Gastrocnemius medialis (tissue), 4 donors: ENCODE measurements at regions not wholly inside any gene's neighbourhood (a gene's known extent, or its start where the extent isn't known, plus 50 kb on each side); places are given as distances from the start of the nearest gene placed in this dataset.

ENCODE experiments used
- ATAC-seq, 2 donors: fragments of 150-250 bp; one replicate each; pipeline ENCODE4 v1.9.1; 2016
- DNase-seq, 2 donors: peaks; one replicate each; pipeline ENCODE4 v3.0.0-alpha.2; 2019
- H3K27ac ChIP-seq, 4 donors: fragments of 200-600 bp; sonication (generic); 1 replicate in 1 of 4; 2 replicates in 3 of 4; pipeline ENCODE4 v1.5.1; 2016 to 2018; ENCODE audit warnings: mild to moderate bottlenecking in 2 of 4, moderate library complexity in 1 of 4
- H3K27me3 ChIP-seq, 3 donors: fragments of 200-600 bp; sonication (generic) in 2 of 3; 1 replicate in 1 of 3; 2 replicates in 2 of 3; pipeline versions ENCODE4 v1.5.1 to v1.6.0; 2016 to 2019; ENCODE audit warnings: mild to moderate bottlenecking in 1 of 3, moderate library complexity in 1 of 3
- H3K36me3 ChIP-seq, 2 donors: fragments of 200-600 bp; sonication (generic) in 1 of 2; one replicate each; pipeline ENCODE4 v1.5.1; 2017 to 2018
- H3K4me1 ChIP-seq, 2 donors: fragments of 200-600 bp; sonication (generic) in 1 of 2; one replicate each; pipeline ENCODE4 v1.5.1; 2016 to 2017; ENCODE audit warnings: mild to moderate bottlenecking in 2 of 2
- H3K4me3 ChIP-seq, 4 donors: fragments of 200-600 bp; sonication (generic) in 3 of 4; 1 replicate in 1 of 4; 2 replicates in 3 of 4; pipeline ENCODE4 v1.5.1; 2016 to 2019; ENCODE audit warnings: mild to moderate bottlenecking in 2 of 4
- H3K9me3 ChIP-seq, 3 donors: fragments of 200-600 bp; sonication (generic) in 2 of 3; 1 replicate in 1 of 3; 2 replicates in 2 of 3; pipeline ENCODE4 v1.5.1; 2016 to 2019
- CTCF ChIP-seq, 5 experiments: fragments of 450-650 bp in 3 of 5; fragments of 200-600 bp in 2 of 5; sonication (generic) in 2 of 5; IDR thresholded peaks in 4 of 5; conservative IDR thresholded peaks in 1 of 5; 1 replicate in 4 of 5; 2 replicates in 1 of 5; pipeline ENCODE4 v1.5.1; 2016 to 2019; ENCODE audit warnings: antibody characterized with exemption in 5 of 5, mild to moderate bottlenecking in 3 of 5, moderate library complexity in 3 of 5
- POLR2A ChIP-seq, 2 donors: fragments of 450-650 bp; IDR thresholded peaks; one replicate each; pipeline ENCODE4 v1.6.1; 2017; ENCODE audit warnings: antibody characterized with exemption in 2 of 2, mild to moderate bottlenecking in 2 of 2, moderate library complexity in 2 of 2
- in situ Hi-C, 4 donors: fragments of 200-750 bp; cut with MboI; loops; one replicate each; pipeline versions ENCODE4 v1.15.0 to v1.8.0; 2017; ENCODE audit warnings: low sequenced_read_pairs in 4 of 4
- intact Hi-C: fragments of 100-400 bp; cut with DNase I; formaldehyde crosslinking; loops from one replicate; pipeline ENCODE4 v1.15.1; 2023; ENCODE audit warnings: low total_unique reads

- H3K4me3 ChIP-seq: no peak overlapping the region
- intact Hi-C loops: loop anchor here (5.0 kb wide), 1 partner anchor 349 kb away; no protein-coding TSS in a partner anchor
- TF ChIP-seq CTCF (IDR thresholded peaks at IDR 0.05 in 4 of 5, conservative IDR thresholded peaks at IDR 0.05 in 1 of 5) (no peak), POLR2A (IDR thresholded peaks at IDR 0.05) (no peak)
- no peaks in the 10 kb centered on the region for H3K9me3 ChIP-seq
- H3K27me3 ChIP-seq: no peaks in the 10 kb centered on the region
- peaks cover 36 to 40% of the 10 kb centered on the region in 2 donors for H3K4me1 ChIP-seq
- peak overlapping the region; percentile 63 to 74 (median 70) for H3K27ac ChIP-seq
- in situ Hi-C loops: no loop called here
- ATAC-seq (peak; percentile 100), DNase-seq (peak; percentile 78 to 83)
- no peaks in the 10 kb centered on the region for H3K36me3 ChIP-seq
Measured at GRCh38 chr3:24545887-24546286, 51.2 kb upstream of the THRB start.

GRCh38 chr3:24548278-24548677, 53.6 kb upstream of the THRB start:
- intact Hi-C loops (loop anchor here (5.0 kb wide), 1 partner anchor 351 kb away; no protein-coding TSS in a partner anchor), in situ Hi-C loops (no loop called here)
- no peaks in the 10 kb centered on the region for H3K27me3 ChIP-seq
- H3K36me3 ChIP-seq: no peaks in the 10 kb centered on the region
- peak overlapping the region; percentile 45 to 72 (median 66) for H3K27ac ChIP-seq
- no peak for TF ChIP-seq CTCF (IDR thresholded peaks at IDR 0.05 in 4 of 5, conservative IDR thresholded peaks at IDR 0.05 in 1 of 5)
- TF ChIP-seq POLR2A (IDR thresholded peaks at IDR 0.05): no peak
- ATAC-seq (peak; percentile 47 to 60), DNase-seq (peak in 1 of 2 donors; percentile 20)
- H3K9me3 ChIP-seq: no peaks in the 10 kb centered on the region
- H3K4me3 ChIP-seq: no peak overlapping the region
- peaks cover 36 to 40% of the 10 kb centered on the region in 2 donors for H3K4me1 ChIP-seq

GRCh38 chr3:24550588-24550987, 55.9 kb upstream of the THRB start:
- no peak overlapping the region for H3K27ac ChIP-seq
- H3K36me3 ChIP-seq: no peaks in the 10 kb centered on the region
- no peaks in the 10 kb centered on the region for H3K9me3 ChIP-seq
- no peak for DNase-seq
- ATAC-seq: no peak
- intact Hi-C loops: no loop called here
- no peaks in the 10 kb centered on the region for H3K27me3 ChIP-seq
- TF ChIP-seq POLR2A (IDR thresholded peaks at IDR 0.05) (no peak), CTCF (IDR thresholded peaks at IDR 0.05 in 4 of 5, conservative IDR thresholded peaks at IDR 0.05 in 1 of 5) (no peak)
- in situ Hi-C loops: no loop called here
- H3K4me3 ChIP-seq: no peak overlapping the region
- peaks cover 31 to 37% of the 10 kb centered on the region in 2 donors for H3K4me1 ChIP-seq

- no peak overlapping the region for H3K4me3 ChIP-seq
- H3K36me3 ChIP-seq: no peaks in the 10 kb centered on the region
- DNase-seq (no peak), ATAC-seq (no peak)
- TF ChIP-seq POLR2A (IDR thresholded peaks at IDR 0.05) (no peak), CTCF (IDR thresholded peaks at IDR 0.05 in 4 of 5, conservative IDR thresholded peaks at IDR 0.05 in 1 of 5) (no peak)
- no peak overlapping the region for H3K27ac ChIP-seq
- no peaks in the 10 kb centered on the region for H3K9me3 ChIP-seq
- intact Hi-C loops: no loop called here
- no peaks in the 10 kb centered on the region for H3K27me3 ChIP-seq
- H3K4me1 ChIP-seq: peaks cover 22 to 29% of the 10 kb centered on the region in 2 donors
- in situ Hi-C loops: no loop called here
Measured at GRCh38 chr3:24551626-24552025, 57.0 kb upstream of the THRB start.

- DNase-seq: no peak
- H3K27me3 ChIP-seq: no peaks in the 10 kb centered on the region
- H3K36me3 ChIP-seq: no peaks in the 10 kb centered on the region
- no peaks in the 10 kb centered on the region for H3K4me1 ChIP-seq
- in situ Hi-C loops (no loop called here), intact Hi-C loops (no loop called here)
- no peak overlapping the region for H3K27ac ChIP-seq
- no peak for TF ChIP-seq POLR2A (IDR thresholded peaks at IDR 0.05)
- no peak for TF ChIP-seq CTCF (IDR thresholded peaks at IDR 0.05 in 4 of 5, conservative IDR thresholded peaks at IDR 0.05 in 1 of 5)
- no peak for ATAC-seq
- H3K4me3 ChIP-seq: no peak overlapping the region
- no peaks in the 10 kb centered on the region for H3K9me3 ChIP-seq
Measured at GRCh38 chr3:24562895-24563294, 68.2 kb upstream of the THRB start.
